Stomach smooth muscle (tissue), 2 donors: ENCODE measurements at regions not wholly inside any gene's neighbourhood (a gene's known extent, or its start where the extent isn't known, plus 50 kb on each side); places are given as distances from the start of the nearest gene placed in this dataset.

Experiments used
- H3K27ac ChIP-seq: one replicate; pipeline ENCODE4 v1.7.0; 2013; ENCODE audit warnings: mild to moderate bottlenecking, low read length, inconsistent platforms
- H3K27me3 ChIP-seq, 2 donors: one replicate each; pipeline ENCODE4 v1.7.0; 2013; ENCODE audit warnings: low read length in 2 of 2; ENCODE audit not compliant: insufficient read depth in 2 of 2, control insufficient read depth in 1 of 2
- H3K36me3 ChIP-seq, 2 donors: one replicate each; pipeline ENCODE4 v1.7.0; 2013; ENCODE audit warnings: low read length in 2 of 2; ENCODE audit not compliant: control insufficient read depth in 2 of 2, insufficient read depth in 2 of 2
- H3K4me1 ChIP-seq: one replicate; pipeline ENCODE4 v1.7.0; 2013; ENCODE audit warnings: low read length; ENCODE audit not compliant: control insufficient read depth, insufficient read depth
- H3K4me3 ChIP-seq, 2 donors: one replicate each; pipeline ENCODE4 v1.7.0; 2013; ENCODE audit warnings: low read length in 2 of 2
- H3K9ac ChIP-seq, 2 donors: one replicate each; pipeline ENCODE4 v1.7.0; 2013; ENCODE audit warnings: low read length in 2 of 2, mild to moderate bottlenecking in 1 of 2
- H3K9me3 ChIP-seq, 2 donors: one replicate each; pipeline ENCODE4 v1.7.0; 2013; ENCODE audit warnings: low read length in 2 of 2; ENCODE audit not compliant: control insufficient read depth in 2 of 2
- donor health status: healthy.
- donor health status: Pancreatic carcinoma.

- H3K9ac ChIP-seq, result no peak overlapping the region
- H3K27ac ChIP-seq, result no peak overlapping the region
- H3K27me3 ChIP-seq, result no peaks in the 10 kb centered on the region
- H3K4me1 ChIP-seq, result peaks cover 10% of the 10 kb centered on the region
- H3K36me3 ChIP-seq, result no peaks in the 10 kb centered on the region
- no peak overlapping the region for H3K4me3 ChIP-seq
- no peaks in the 10 kb centered on the region for H3K9me3 ChIP-seq
Measured at GRCh38 chr3:159924411-159924810, 64.2 kb upstream of the IL12A start.

GRCh38 chr3:159925248-159925647 is 63.4 kb upstream of the IL12A start:
- H3K27ac ChIP-seq, result no peak overlapping the region
- H3K36me3 ChIP-seq, result no peaks in the 10 kb centered on the region
- H3K4me1 ChIP-seq, result peaks cover 10% of the 10 kb centered on the region
- no peak overlapping the region for H3K4me3 ChIP-seq
- no peaks in the 10 kb centered on the region for H3K9me3 ChIP-seq
- no peak overlapping the region for H3K9ac ChIP-seq
- no peaks in the 10 kb centered on the region for H3K27me3 ChIP-seq

GRCh38 chr3:159926573-159926972 is 62.1 kb upstream of the IL12A start:
- H3K36me3 ChIP-seq, result no peaks in the 10 kb centered on the region
- H3K9ac ChIP-seq, result no peak overlapping the region
- H3K27me3 ChIP-seq, result no peaks in the 10 kb centered on the region
- no peaks in the 10 kb centered on the region for H3K9me3 ChIP-seq
- no peak overlapping the region for H3K27ac ChIP-seq
- no peak overlapping the region for H3K4me3 ChIP-seq
- peaks cover 10% of the 10 kb centered on the region for H3K4me1 ChIP-seq

- Histone ChIP-seq H3K4me1 (peaks cover 10% of the 10 kb centered on the region), H3K9ac (peak overlapping the region in 1 of 2 donors; percentile 4), H3K27me3 (no peaks in the 10 kb centered on the region), H3K9me3 (no peaks in the 10 kb centered on the region), H3K27ac (peak overlapping the region; percentile 58), H3K36me3 (no peaks in the 10 kb centered on the region), H3K4me3 (no peak overlapping the region)
Measured at GRCh38 chr3:159928071-159928491, 60.6 kb upstream of the IL12A start.

- H3K9ac ChIP-seq, result no peak overlapping the region
- peaks cover 0 to under 1% of the 10 kb centered on the region in 2 donors for H3K9me3 ChIP-seq
- H3K4me1 ChIP-seq, result peaks cover 10% of the 10 kb centered on the region
- H3K4me3 ChIP-seq, result peak overlapping the region in 1 of 2 donors; percentile 9
- peak overlapping the region; percentile 58 for H3K27ac ChIP-seq
- H3K36me3 ChIP-seq, result no peaks in the 10 kb centered on the region
- H3K27me3 ChIP-seq, result no peaks in the 10 kb centered on the region
Measured at GRCh38 chr3:159928666-159929065, 60.0 kb upstream of the IL12A start.

GRCh38 chr3:159929171-159930141 is 59.2 kb upstream of the IL12A start:
- Histone ChIP-seq H3K9me3 (peaks cover 0 to 6% of the 10 kb centered on the region in 2 donors), H3K4me1 (peaks cover 10% of the 10 kb centered on the region), H3K4me3 (peak overlapping the region in 1 of 2 donors; percentile 40), H3K27me3 (no peaks in the 10 kb centered on the region), H3K9ac (no peak overlapping the region), H3K27ac (peak overlapping the region; percentile 58), H3K36me3 (no peaks in the 10 kb centered on the region)

GRCh38 chr3:159934216-159934615 is 54.4 kb upstream of the IL12A start:
- Histone ChIP-seq H3K27ac (no peak overlapping the region), H3K27me3 (no peaks in the 10 kb centered on the region), H3K36me3 (no peaks in the 10 kb centered on the region), H3K9me3 (peaks cover 0 to 6% of the 10 kb centered on the region in 2 donors), H3K4me1 (no peaks in the 10 kb centered on the region), H3K4me3 (no peak overlapping the region), H3K9ac (no peak overlapping the region)

- Histone ChIP-seq H3K27me3 (no peaks in the 10 kb centered on the region), H3K9ac (no peak overlapping the region), H3K4me3 (no peak overlapping the region), H3K36me3 (no peaks in the 10 kb centered on the region), H3K9me3 (peaks cover 0 to 6% of the 10 kb centered on the region in 2 donors), H3K27ac (no peak overlapping the region), H3K4me1 (no peaks in the 10 kb centered on the region)
Measured at GRCh38 chr3:159936541-159936940, 52.1 kb upstream of the IL12A start.

GRCh38 chr3:159937561-159938166 is 51.0 kb upstream of the IL12A start:
- Histone ChIP-seq H3K27me3 (no peaks in the 10 kb centered on the region), H3K9me3 (peaks cover 0 to 6% of the 10 kb centered on the region in 2 donors), H3K9ac (peak overlapping the region in 1 of 2 donors; percentile 13), H3K4me1 (no peaks in the 10 kb centered on the region), H3K27ac (no peak overlapping the region), H3K36me3 (no peaks in the 10 kb centered on the region), H3K4me3 (no peak overlapping the region)

GRCh38 chr3:159938714-159939113 is 49.9 kb upstream of the IL12A start:
- no peaks in the 10 kb centered on the region for H3K27me3 ChIP-seq
- no peaks in the 10 kb centered on the region for H3K36me3 ChIP-seq
- H3K9ac ChIP-seq, result no peak overlapping the region
- no peaks in the 10 kb centered on the region for H3K4me1 ChIP-seq
- no peak overlapping the region for H3K27ac ChIP-seq
- no peak overlapping the region for H3K4me3 ChIP-seq
- peaks cover 0 to 5% of the 10 kb centered on the region in 2 donors for H3K9me3 ChIP-seq
